IMR-90 (cell line): ENCODE measurements at regions not wholly inside any gene's neighbourhood (a gene's known extent, or its start where the extent isn't known, plus 50 kb on each side); places are given as distances from the start of the nearest gene placed in this dataset.

Source experiments
- ATAC-seq: fragments of 200-7000 bp; cut with Tn5 transposase; 2 replicates; pipeline ENCODE4 v1.9.1; 2020; ENCODE audit warnings: low read depth, mild to moderate bottlenecking, moderate library complexity
- BruUV-seq: library from RNA; stranded (reverse); fragments of 400-500 nt; replicated peaks from 2 replicates; lab custom pipeline; 2021; lab: Mats Ljungman, UMichigan
- CTCF ChIA-PET: fragments of 300-600 bp; formaldehyde crosslinking; extraction: SDS; loops from one replicate; lab custom pipeline; 2021; ENCODE audit warnings: antibody characterized with exemption; lab: Yijun Ruan, JAX
- POLR2A ChIA-PET: fragments of 300-600 bp; sonication (Branson Sonifier 250); formaldehyde crosslinking; loops from one replicate; lab custom pipeline; 2022; ENCODE audit warnings: antibody characterized with exemption; ENCODE audit not compliant: unreplicated experiment; lab: Charles Lee
- DNase-seq: peaks from one replicate; pipeline ENCODE4 v3.0.0; 2013
- H2AFZ ChIP-seq: replicated peaks from 2 replicates; pipeline ENCODE3; 2013; ENCODE audit warnings: low read length, mild to moderate bottlenecking; ENCODE audit not compliant: poor library complexity
- H2AK5ac ChIP-seq: 2 replicates; pipeline ENCODE4 v1.6.1; 2013; ENCODE audit warnings: low read depth, low read length, inconsistent platforms
- H2AK9ac ChIP-seq: replicated peaks from 2 replicates; pipeline ENCODE3; 2013; ENCODE audit warnings: mild to moderate bottlenecking, low read depth, low read length, moderate library complexity; ENCODE audit not compliant: poor library complexity
- H2BK120ac ChIP-seq: 2 replicates; pipeline ENCODE4 v1.6.1; 2013; ENCODE audit warnings: low read depth, low read length, inconsistent platforms
- H2BK15ac ChIP-seq: 3 replicates; pipeline ENCODE4 v1.6.1; 2013; ENCODE audit warnings: low read depth, low read length, inconsistent platforms
- H2BK20ac ChIP-seq: 2 replicates; pipeline ENCODE4 v1.6.1; 2013; ENCODE audit warnings: low read depth, mild to moderate bottlenecking, inconsistent platforms, low read length, moderate library complexity
- H2BK5ac ChIP-seq: 2 replicates; pipeline ENCODE4 v1.6.1; 2013; ENCODE audit warnings: mild to moderate bottlenecking, low read depth, low read length, inconsistent platforms; ENCODE audit not compliant: poor library complexity, severe bottlenecking
- H3K14ac ChIP-seq: replicated peaks from 2 replicates; pipeline ENCODE4 v1.6.1; 2013; ENCODE audit warnings: low read depth, low read length, inconsistent platforms
- H3K18ac ChIP-seq: 2 replicates; pipeline ENCODE4 v1.6.1; 2013; ENCODE audit warnings: low read depth, low read length, control low read depth
- H3K23ac ChIP-seq: 2 replicates; pipeline ENCODE4 v1.6.1; 2013; ENCODE audit warnings: low read depth, low read length, inconsistent platforms
- H3K27ac ChIP-seq: 2 replicates; pipeline ENCODE4 v1.5.1; 2013; ENCODE audit warnings: mild to moderate bottlenecking, control low read depth, low read length; ENCODE audit not compliant: insufficient read depth
- H3K27me3 ChIP-seq: 2 replicates; pipeline ENCODE4 v1.6.1; 2013; ENCODE audit warnings: low read length; ENCODE audit not compliant: control insufficient read depth, insufficient read depth
- H3K36me3 ChIP-seq: 2 replicates; pipeline ENCODE4 v1.6.1; 2013; ENCODE audit warnings: low read length, mixed read lengths; ENCODE audit not compliant: control insufficient read depth, insufficient read depth
- H3K4ac ChIP-seq: 2 replicates; pipeline ENCODE4 v1.6.1; 2013; ENCODE audit warnings: low read depth, low read length, inconsistent platforms
- H3K4me1 ChIP-seq: 2 replicates; pipeline ENCODE4 v1.6.1; 2013; ENCODE audit warnings: low read length, mixed read lengths; ENCODE audit not compliant: control insufficient read depth, insufficient read depth
- H3K4me2 ChIP-seq: 2 replicates; pipeline ENCODE4 v1.6.1; 2013; ENCODE audit warnings: low read depth, mild to moderate bottlenecking, control low read depth, low read length, moderate library complexity
- H3K4me3 ChIP-seq: 2 replicates; pipeline ENCODE4 v1.5.1; 2013; ENCODE audit warnings: low read depth, mild to moderate bottlenecking, control low read depth, low read length, moderate library complexity; ENCODE audit not compliant: insufficient read depth
- H3K56ac ChIP-seq: 2 replicates; pipeline ENCODE4 v1.6.1; 2013; ENCODE audit warnings: low read length, inconsistent platforms; ENCODE audit not compliant: insufficient read depth; ENCODE audit errors: extremely low read depth
- H3K79me1 ChIP-seq, 2 experiments: 2 replicates each; pipeline ENCODE4 v1.6.1; 2013; ENCODE audit warnings: low read length in 2 of 2, inconsistent platforms in 1 of 2, low read depth in 1 of 2
- H3K9ac ChIP-seq: 2 replicates; pipeline ENCODE4 v1.6.1; 2013; ENCODE audit warnings: low read depth, low read length, control low read depth
- H3K9me1 ChIP-seq: 2 replicates; pipeline ENCODE4 v1.6.1; 2013; ENCODE audit warnings: low read length, inconsistent platforms; ENCODE audit not compliant: insufficient read depth
- H3K9me3 ChIP-seq: 2 replicates; pipeline ENCODE4 v1.6.1; 2013; ENCODE audit warnings: low read length; ENCODE audit not compliant: control insufficient read depth, insufficient read depth
- H4K20me1 ChIP-seq: 2 replicates; pipeline ENCODE4 v1.6.1; 2013; ENCODE audit warnings: low read length, inconsistent platforms; ENCODE audit not compliant: insufficient read depth
- H4K5ac ChIP-seq: 2 replicates; pipeline ENCODE4 v1.6.1; 2013; ENCODE audit warnings: mild to moderate bottlenecking, low read depth, low read length, control low read depth
- H4K8ac ChIP-seq, 2 experiments: 2 replicates each; pipeline ENCODE4 v1.6.1; 2013; ENCODE audit warnings: low read depth in 2 of 2, low read length in 2 of 2, control low read depth in 1 of 2, inconsistent platforms in 1 of 2
- H4K91ac ChIP-seq: 2 replicates; pipeline ENCODE4 v1.6.1; 2013; ENCODE audit warnings: low read depth, low read length, inconsistent platforms; ENCODE audit not compliant: insufficient read depth
- BHLHE40 ChIP-seq: fragments of 150-350 bp; IDR thresholded peaks from 2 replicates; pipeline ENCODE4 v1.6.1; 2016; ENCODE audit warnings: mild to moderate bottlenecking, low read depth, low read length
- CEBPB ChIP-seq: IDR thresholded peaks from 2 replicates; pipeline ENCODE4 v1.6.1; 2012; ENCODE audit warnings: low read depth, low read length, improper control_type of control experiment
- CHD1 ChIP-seq: IDR thresholded peaks from 2 replicates; pipeline ENCODE4 v1.6.1; 2012; ENCODE audit warnings: low read depth, low read length, improper control_type of control experiment
- FOS ChIP-seq: fragments of 150-350 bp; IDR thresholded peaks from 2 replicates; pipeline ENCODE4 v1.6.1; 2016; ENCODE audit warnings: low read depth, low read length
- MAFK ChIP-seq: IDR thresholded peaks from 2 replicates; pipeline ENCODE4 v1.6.1; 2012; ENCODE audit warnings: low read depth, low read length, improper control_type of control experiment
- MAZ ChIP-seq: IDR thresholded peaks from 2 replicates; pipeline ENCODE4 v1.6.1; 2012; ENCODE audit warnings: low read depth, mild to moderate bottlenecking, low read length, improper control_type of control experiment, moderate library complexity, borderline replicate concordance
- MXI1 ChIP-seq: IDR thresholded peaks from 2 replicates; pipeline ENCODE4 v1.6.1; 2012; ENCODE audit warnings: low read depth, mild to moderate bottlenecking, low read length, moderate library complexity, borderline replicate concordance
- NFE2L2 ChIP-seq: fragments of 150-350 bp; IDR thresholded peaks from 2 replicates; pipeline ENCODE4 v1.6.1; 2016; ENCODE audit warnings: low read depth, mild to moderate bottlenecking, low read length
- POLR2A ChIP-seq: IDR thresholded peaks from 2 replicates; pipeline ENCODE4 v1.6.1; 2012; ENCODE audit warnings: mild to moderate bottlenecking, low read depth, low read length
- RAD21 ChIP-seq: IDR thresholded peaks from 2 replicates; pipeline ENCODE4 v1.6.1; 2012; ENCODE audit warnings: low read length, improper control_type of control experiment
- RCOR1 ChIP-seq: IDR thresholded peaks from 2 replicates; pipeline ENCODE4 v1.6.1; 2012; ENCODE audit warnings: mild to moderate bottlenecking, low read length, improper control_type of control experiment; ENCODE audit not compliant: insufficient replicate concordance
- RFX5 ChIP-seq: IDR thresholded peaks from 2 replicates; pipeline ENCODE4 v1.8.0; 2012; ENCODE audit warnings: low read depth, mild to moderate bottlenecking, low read length, moderate library complexity
- SMC3 ChIP-seq: fragments of 150-350 bp; IDR thresholded peaks from 2 replicates; pipeline ENCODE4 v1.6.1; 2016; ENCODE audit warnings: low read depth, mild to moderate bottlenecking, antibody characterized with exemption, low read length, moderate library complexity
- dilution Hi-C: fragments of 300-500 bp; cut with HindIII; formaldehyde crosslinking; loops from one replicate; pipeline ENCODE4 v1.14.3; 2018; ENCODE audit warnings: low sequenced_read_pairs; ENCODE audit not compliant: unreplicated experiment
- in situ Hi-C: fragments of 300-500 bp; cut with MboI; formaldehyde crosslinking; loops from 3 replicates; pipeline ENCODE4 v1.14.3; 2019; ENCODE audit warnings: low sequenced_read_pairs, inconsistent platforms, mixed read lengths
- intact Hi-C: fragments of 100-400 bp; cut with micrococcal nuclease; formaldehyde crosslinking; loops from 2 replicates; pipeline ENCODE4 v1.10.0; 2022
- TF ChIP-seq, protein P1 (sequence below): fragments of 150-350 bp; IDR thresholded peaks from 2 replicates; pipeline ENCODE4 v1.6.1; 2016; ENCODE audit warnings: low read depth, mild to moderate bottlenecking, low read length, moderate library complexity, borderline replicate concordance
- TF ChIP-seq, protein P2 (sequence below): fragments of 150-350 bp; IDR thresholded peaks from 2 replicates; pipeline ENCODE4 v1.6.1; 2017; ENCODE audit warnings: mild to moderate bottlenecking, antibody characterized with exemption, low read length, low read depth
- TF ChIP-seq, protein P3 (sequence below): conservative IDR thresholded peaks from 2 replicates; pipeline ENCODE4 v1.5.1; 2012; ENCODE audit warnings: mild to moderate bottlenecking, low read depth, low read length, improper control_type of control experiment

- H4K8ac ChIP-seq: no peak overlapping the region
- no peak overlapping the region for H3K4ac ChIP-seq
- intact Hi-C loops: no loop called here
- ChIA-PET POLR2A (no interaction called here), CTCF (no interaction called here)
- no peak overlapping the region for H2AK9ac ChIP-seq
- H4K91ac ChIP-seq: no peak overlapping the region
- no peak overlapping the region for H3K4me3 ChIP-seq
- no TSS peak for BruUV-seq
- H3K27ac ChIP-seq: no peak overlapping the region
- peaks cover 8% of the 10 kb centered on the region for H3K9me3 ChIP-seq
- DNase-seq (no peak), ATAC-seq (no peak)
- H2AFZ ChIP-seq: no peak overlapping the region
- H2AK5ac ChIP-seq: no peak overlapping the region
- H3K56ac ChIP-seq: no peak overlapping the region
- H3K79me1 ChIP-seq: no peaks in the 10 kb centered on the region
- in situ Hi-C loops: no loop called here
- H4K20me1 ChIP-seq: no peaks in the 10 kb centered on the region
- H2BK15ac ChIP-seq: no peak overlapping the region
- H2BK5ac ChIP-seq: no peak overlapping the region
- H3K18ac ChIP-seq: no peak overlapping the region
- dilution Hi-C loops: no loop called here
- H3K9ac ChIP-seq: no peak overlapping the region
- no peaks in the 10 kb centered on the region for H3K36me3 ChIP-seq
- no peak overlapping the region for H3K14ac ChIP-seq
- TF ChIP-seq RAD21: no peak
- no peak for TF ChIP-seq CHD1
- TF ChIP-seq, protein P1, sequence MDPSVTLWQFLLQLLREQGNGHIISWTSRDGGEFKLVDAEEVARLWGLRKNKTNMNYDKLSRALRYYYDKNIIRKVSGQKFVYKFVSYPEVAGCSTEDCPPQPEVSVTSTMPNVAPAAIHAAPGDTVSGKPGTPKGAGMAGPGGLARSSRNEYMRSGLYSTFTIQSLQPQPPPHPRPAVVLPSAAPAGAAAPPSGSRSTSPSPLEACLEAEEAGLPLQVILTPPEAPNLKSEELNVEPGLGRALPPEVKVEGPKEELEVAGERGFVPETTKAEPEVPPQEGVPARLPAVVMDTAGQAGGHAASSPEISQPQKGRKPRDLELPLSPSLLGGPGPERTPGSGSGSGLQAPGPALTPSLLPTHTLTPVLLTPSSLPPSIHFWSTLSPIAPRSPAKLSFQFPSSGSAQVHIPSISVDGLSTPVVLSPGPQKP: no peak
- no peak for TF ChIP-seq BHLHE40
- TF ChIP-seq POLR2A: no peak
- TF ChIP-seq SMC3: no peak
- no peak for TF ChIP-seq RCOR1
- TF ChIP-seq, protein P2, sequence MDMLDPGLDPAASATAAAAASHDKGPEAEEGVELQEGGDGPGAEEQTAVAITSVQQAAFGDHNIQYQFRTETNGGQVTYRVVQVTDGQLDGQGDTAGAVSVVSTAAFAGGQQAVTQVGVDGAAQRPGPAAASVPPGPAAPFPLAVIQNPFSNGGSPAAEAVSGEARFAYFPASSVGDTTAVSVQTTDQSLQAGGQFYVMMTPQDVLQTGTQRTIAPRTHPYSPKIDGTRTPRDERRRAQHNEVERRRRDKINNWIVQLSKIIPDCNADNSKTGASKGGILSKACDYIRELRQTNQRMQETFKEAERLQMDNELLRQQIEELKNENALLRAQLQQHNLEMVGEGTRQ: no peak
- TF ChIP-seq, protein P3, sequence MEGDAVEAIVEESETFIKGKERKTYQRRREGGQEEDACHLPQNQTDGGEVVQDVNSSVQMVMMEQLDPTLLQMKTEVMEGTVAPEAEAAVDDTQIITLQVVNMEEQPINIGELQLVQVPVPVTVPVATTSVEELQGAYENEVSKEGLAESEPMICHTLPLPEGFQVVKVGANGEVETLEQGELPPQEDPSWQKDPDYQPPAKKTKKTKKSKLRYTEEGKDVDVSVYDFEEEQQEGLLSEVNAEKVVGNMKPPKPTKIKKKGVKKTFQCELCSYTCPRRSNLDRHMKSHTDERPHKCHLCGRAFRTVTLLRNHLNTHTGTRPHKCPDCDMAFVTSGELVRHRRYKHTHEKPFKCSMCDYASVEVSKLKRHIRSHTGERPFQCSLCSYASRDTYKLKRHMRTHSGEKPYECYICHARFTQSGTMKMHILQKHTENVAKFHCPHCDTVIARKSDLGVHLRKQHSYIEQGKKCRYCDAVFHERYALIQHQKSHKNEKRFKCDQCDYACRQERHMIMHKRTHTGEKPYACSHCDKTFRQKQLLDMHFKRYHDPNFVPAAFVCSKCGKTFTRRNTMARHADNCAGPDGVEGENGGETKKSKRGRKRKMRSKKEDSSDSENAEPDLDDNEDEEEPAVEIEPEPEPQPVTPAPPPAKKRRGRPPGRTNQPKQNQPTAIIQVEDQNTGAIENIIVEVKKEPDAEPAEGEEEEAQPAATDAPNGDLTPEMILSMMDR: no peak
- TF ChIP-seq FOS: no peak
- no peak for TF ChIP-seq MAZ
- TF ChIP-seq MXI1: no peak
- no peak for TF ChIP-seq CEBPB
- TF ChIP-seq MAFK: no peak
- TF ChIP-seq RFX5: no peak
- TF ChIP-seq NFE2L2: no peak
- no peaks in the 10 kb centered on the region for H3K27me3 ChIP-seq
- no peak overlapping the region for H2BK20ac ChIP-seq
- H2BK120ac ChIP-seq: no peak overlapping the region
- no peak overlapping the region for H3K4me2 ChIP-seq
- H4K5ac ChIP-seq: no peak overlapping the region
- no peak overlapping the region for H3K23ac ChIP-seq
- no peaks in the 10 kb centered on the region for H3K9me1 ChIP-seq
- H3K4me1 ChIP-seq: no peaks in the 10 kb centered on the region
These were observed 352.7 kb upstream of the SOX11 start for GRCh38 chr2:5339473-5339872.
